Left kidney (tissue), 1 donor: ENCODE measurements at regions not wholly inside any gene's neighbourhood (a gene's known extent, or its start where the extent isn't known, plus 50 kb on each side); places are given as distances from the start of the nearest gene placed in this dataset.

Experiments
- DNase-seq: peaks from one replicate; pipeline ENCODE4 v3.0.0-alpha.2; 2013

DNA sequence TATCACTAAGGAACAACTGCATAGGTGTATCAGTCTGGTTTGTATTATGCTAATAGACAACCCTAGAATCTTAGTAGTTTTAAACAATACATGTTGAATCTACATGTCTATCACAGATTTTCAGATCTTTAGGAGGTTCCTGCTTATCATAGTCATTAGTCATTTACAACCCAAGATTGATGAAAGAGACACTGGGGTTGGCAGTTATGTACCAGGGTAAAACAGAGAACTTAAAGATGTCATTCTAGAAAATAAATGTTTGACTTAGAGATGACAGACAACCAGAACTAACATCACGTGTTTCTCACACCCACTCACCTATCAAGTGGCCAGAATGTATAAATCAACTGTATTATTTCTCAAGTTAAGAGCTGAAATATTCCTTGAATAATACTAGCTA, 181.9 kb downstream of the PABPC4L start:
- DNase-seq = no peak

DNA sequence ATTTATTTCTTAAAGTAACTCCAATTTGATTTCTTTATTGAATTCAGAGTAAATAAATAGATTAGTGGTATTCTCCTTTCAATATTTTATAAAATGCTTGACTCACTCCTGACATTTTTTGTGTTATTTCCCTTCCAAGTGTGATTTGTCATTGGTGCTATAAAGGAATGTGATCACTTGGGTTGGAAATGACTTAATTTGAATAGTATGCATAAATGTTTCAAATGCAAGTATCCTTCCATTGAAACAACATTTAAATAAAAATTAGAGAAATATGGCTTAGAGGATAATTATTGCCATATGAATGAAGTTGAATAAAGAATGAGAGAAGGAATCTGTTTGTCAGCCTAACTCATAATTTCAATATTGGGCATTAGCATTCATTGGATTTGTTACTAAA, 182.7 kb downstream of the PABPC4L start:
- DNase-seq = no peak

DNA sequence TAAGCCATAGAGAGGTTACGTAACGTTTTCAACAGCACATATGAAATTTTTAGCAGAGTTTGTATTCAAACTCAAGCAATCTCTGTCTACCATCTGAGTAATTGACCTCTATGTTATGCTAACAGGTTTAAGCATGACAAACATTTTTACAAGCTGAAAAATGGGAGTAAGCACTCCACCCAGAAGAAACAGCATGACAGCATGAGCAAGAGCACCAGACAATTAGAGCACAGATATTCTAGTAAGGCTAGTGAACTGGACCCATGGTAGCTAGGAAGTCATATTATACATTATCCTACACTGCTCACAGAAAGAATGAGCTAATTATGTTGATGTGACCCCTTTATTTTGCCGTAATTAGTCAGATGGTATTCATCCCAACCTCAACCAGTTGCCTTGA, 200.5 kb downstream of the PABPC4L start:
- DNase-seq = no peak

DNA sequence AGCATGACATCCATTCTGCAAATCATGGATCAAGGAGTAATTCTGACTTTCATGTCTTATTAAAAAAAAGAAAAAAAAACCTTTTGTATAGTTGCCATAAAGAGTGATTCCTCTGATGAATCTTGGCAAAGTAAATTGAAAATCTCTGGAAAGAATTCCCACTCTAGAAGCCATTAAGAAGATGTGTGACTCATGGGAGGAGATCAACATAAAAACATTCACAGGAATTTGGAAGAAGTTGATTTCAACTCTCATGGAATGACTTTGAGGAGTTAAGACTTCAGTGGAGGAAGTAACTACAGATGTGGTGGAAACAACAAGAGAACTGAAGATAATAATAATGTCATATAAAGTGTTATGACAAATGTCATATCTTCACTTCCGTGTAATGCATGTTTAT, 204.2 kb downstream of the PABPC4L start:
- DNase-seq = no peak

DNA sequence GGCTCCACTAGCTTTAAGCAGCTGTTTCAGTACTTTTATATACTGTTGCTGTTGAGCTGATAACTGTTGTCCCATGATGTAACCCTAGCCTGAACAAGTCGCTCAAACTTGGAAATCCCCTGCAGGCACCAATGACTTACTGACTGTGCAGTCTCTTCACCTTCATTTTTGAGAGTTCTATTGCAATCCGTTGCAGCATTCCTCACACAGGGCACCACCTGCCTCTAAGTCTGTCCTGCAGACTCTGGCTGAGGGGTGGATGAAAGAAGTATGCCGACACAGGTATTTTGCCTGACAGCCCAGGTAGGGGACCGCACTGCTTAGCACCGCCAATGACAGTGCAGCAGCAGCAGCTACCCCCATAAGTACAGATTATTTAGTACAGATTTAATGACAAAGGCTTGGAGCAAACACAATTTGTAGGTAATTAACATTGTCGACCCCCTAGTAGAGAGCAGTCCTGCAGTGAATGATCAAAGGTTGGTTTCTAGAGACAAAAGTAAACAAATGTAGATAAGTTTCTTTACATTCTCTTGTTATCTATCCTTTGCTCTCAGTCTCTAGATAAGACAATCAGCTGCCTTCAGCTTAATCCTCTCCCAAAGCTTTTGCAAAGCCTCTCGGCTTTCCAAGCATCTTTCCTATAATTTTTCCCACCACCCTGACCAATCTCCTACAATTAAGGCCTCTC, 205.0 kb downstream of the PABPC4L start:
- DNase-seq = no peak

DNA sequence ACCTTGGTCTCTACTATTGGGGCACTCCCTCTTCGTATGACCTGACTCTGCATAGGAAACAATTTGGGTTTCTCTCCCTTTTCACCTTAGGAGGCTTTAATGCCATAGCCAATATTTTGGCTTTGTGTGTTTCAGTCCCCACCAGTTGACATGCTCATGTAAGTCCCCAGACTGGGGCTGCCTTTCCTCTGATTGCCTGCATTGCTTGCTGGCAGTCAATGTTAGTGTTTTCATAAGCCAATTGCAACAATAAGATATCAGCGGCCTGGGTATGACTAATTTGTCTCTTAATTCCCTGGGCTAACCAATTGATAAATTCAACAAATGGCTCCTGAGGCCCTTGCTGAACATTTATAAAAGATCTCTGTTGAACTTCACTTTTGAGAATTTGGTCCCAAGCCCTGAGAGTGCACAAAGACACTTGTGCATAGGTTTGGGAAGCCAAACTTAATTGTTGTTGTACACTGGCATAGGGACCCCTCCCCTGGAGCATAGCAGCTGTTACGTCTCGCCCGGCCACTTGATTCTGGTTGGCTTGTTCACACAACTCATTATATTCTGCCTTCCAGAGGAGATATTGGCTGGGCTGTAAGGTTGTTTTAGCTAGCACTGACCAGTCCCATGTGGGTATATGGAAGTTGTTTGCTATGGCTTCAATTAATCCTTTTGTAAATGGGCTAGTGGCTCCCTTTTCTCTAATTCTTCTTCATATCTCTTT, 206.2 kb downstream of the PABPC4L start:
- DNase-seq = no peak

DNA sequence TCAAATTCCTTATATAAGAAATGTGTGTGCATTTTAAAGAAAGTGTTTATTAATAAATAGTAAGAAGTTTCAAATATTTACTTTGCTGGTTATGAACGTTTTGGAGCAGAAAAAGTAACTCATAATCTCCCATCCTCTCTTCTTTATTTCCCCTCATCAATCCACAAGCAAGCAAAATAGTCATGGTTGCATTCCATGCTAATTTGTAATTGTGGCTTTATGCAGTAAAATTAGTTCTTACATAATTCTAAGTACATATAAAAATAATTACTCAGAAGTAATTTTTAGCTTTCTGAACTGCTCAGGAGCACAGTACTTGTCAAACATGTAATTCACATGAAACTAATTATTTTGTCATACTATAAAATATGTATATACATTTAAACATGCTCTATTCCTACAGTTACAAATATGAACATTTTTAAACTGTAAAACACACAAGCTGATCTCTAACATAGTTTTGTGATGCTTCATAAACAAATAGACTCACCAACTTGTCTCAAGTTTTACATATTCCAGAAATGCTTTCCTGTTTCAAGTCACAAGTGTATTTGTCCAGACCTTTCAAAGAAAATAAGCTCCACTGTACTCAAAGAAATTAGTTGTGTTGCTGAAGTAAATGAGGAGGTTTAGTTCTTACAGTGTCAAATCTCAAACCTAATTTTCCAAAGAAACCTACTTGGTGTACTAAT, 218.9 kb downstream of the PABPC4L start:
- no peak for DNase-seq

DNA sequence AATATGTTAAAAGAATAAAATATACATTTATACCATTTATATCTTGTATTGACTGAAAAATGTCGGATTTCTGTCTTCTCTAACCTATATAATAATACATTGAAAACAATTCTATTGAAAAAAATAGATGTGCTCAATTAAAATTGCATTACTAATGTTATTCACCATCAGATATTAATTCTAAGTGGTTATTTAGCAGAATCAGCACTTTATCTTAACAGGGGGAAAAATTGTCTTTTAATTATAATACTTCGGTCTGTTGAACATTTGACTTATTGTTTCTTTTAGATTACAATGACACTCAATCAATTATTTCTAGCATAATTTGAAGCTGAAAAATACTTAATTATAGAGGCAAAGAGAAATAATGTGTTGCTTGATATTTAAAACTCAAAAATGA, 220.3 kb downstream of the PABPC4L start:
- DNase-seq = no peak

DNA sequence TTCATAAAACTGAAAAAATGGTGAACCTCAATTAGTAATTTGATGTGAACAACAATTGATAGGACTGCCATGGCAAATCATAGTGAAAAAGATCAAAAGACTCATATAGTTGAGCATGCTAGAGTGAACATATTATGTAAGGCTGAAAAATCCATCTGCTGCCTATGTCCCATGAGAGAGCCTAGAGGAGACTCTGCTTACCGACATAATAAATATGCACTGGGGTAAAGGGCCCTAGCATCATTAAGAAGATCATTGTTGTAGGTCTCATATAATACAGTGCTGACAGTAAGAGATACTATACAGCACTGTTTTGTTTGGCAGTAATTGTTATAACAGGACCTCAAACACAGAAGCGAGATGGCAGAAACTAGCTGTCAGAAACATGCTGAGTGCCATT, 229.0 kb downstream of the PABPC4L start:
- no peak for DNase-seq

DNA sequence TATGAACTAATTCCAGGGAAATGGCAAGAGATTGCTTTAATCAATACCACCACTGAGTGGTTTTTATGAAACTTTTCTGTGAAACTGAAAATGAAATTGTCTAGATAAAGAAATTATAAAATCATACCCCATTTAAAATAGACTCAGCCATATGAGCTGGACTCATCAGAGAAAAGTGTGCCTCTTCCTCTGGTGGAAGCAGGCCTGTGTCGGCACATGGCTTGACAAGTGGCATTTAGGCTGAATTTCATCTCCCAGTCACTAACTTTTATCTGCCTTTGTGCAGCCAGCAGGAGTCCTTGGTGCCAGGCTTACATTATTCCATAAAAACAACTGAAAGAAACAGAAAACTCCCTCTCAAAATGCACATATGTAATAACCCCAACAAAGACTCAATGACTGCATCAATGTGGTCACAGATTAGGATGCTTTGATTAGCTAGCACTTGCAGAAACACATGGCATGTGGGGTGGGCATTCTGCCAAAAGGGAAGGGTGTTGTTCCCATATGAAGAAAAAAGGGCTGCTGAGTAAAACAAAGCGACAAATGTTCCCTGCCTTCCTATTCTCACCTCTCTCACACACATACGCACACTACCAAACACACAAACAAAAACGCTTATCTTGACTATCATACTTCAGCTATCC, 232.3 kb downstream of the PABPC4L start:
- DNase-seq = peak; percentile 0

DNA sequence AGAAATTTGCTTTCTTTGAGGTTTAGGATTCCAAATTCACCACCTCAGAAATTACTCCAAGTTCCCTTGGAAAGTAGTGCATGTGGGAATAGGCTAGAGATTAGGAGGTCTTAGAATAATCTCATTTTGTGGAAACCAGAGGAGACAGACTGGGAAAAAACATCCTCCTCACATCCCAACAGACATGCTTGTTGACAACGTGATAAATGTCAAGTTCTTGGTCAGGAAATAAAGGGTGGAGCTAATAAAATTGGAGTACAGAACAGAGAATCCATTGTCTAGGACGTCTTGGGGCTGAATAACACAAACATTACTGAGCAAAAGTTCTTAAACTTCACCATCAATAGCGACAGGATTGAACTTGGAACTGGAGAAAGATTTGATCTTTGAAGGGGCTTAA, 233.4 kb downstream of the PABPC4L start:
- DNase-seq = no peak

DNA sequence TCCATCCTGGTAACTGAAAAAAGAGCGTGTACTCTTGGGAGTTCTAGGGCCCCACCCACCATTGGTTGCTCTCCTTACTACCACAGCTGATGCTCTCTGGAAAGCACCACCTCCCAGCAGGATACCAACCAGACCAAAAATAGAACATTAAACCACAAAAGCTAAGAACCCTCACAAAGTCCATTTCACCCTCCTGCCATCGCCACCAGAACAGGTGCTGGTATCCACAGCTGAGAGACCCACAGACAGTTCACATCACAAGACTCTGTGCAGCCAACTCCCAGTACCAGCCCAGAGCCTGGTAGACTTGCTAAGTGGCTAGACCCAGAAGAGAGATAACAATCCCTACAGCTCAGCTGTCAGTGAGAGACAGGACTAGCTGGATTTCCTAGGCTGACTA, 240.6 kb downstream of the PABPC4L start:
- no peak for DNase-seq

DNA sequence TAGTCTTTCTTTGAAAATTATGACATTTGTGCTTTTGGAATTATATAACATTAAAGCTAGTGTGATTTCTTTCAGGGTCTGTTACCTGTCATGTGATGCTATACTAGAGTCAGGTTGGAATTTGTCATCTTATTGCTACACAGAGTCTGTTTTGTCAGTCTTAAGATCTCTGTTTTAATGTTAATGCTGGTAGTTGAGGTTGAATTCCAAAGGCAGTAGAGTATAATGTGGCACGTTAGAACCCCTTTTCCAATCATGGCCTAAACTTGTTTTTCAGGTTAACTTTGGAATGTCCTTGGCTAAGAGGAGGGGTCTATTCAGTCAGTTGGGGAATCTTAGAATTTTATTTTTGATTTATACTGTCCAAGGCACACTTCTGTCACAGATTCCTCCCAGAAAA, 258.5 kb downstream of the PABPC4L start:
- no peak for DNase-seq

DNA sequence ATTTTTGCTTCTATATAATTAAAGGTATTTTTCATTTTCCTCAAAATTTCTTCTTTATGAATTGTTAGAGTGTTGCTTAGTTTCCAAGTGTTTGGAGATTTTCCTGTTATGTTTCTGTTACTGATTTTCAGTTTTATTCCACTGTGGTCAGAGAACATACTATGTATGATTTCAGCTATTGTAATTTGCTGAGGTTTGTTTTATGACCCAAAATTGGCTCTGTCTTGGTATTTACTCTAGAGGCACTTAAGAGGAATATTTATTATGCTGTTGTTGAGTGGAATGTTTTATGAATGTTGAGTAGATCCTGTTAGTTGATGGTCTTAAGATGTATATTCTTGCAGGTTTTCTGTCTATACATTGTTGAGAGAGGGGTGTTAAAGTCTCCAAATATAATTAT, 263.5 kb downstream of the PABPC4L start:
- no peak for DNase-seq

DNA sequence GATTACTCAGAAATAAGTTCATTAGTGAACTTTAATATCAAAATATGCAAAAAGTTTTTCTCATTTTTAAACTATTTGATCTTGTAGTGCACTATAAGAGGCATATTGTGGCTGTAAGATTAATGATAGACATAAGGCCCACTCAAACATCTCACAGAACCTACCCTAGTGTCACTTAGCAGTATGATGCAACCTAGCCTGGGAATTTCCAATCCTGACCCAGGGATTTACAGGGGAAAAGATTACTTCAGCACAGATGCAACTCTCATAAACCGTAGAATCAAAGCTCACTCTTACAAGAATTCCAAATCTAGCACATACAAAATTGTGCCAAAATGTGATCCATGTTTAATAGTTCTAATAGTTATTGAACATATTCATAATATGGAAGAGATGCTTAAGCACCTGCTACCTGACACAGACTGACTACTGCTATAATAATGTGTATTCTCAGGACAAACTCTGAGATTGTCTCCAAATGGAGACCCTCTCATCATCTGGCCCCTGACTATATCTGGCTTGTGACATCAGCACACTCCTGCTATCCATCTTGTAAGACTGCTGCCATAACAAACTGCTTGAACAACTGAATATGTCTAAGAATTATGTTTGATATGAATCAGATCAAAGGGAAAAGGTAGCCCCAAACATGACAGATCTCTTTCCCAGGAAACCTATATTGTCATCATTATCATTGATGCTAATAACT, 271.9 kb downstream of the PABPC4L start:
- no peak for DNase-seq

DNA sequence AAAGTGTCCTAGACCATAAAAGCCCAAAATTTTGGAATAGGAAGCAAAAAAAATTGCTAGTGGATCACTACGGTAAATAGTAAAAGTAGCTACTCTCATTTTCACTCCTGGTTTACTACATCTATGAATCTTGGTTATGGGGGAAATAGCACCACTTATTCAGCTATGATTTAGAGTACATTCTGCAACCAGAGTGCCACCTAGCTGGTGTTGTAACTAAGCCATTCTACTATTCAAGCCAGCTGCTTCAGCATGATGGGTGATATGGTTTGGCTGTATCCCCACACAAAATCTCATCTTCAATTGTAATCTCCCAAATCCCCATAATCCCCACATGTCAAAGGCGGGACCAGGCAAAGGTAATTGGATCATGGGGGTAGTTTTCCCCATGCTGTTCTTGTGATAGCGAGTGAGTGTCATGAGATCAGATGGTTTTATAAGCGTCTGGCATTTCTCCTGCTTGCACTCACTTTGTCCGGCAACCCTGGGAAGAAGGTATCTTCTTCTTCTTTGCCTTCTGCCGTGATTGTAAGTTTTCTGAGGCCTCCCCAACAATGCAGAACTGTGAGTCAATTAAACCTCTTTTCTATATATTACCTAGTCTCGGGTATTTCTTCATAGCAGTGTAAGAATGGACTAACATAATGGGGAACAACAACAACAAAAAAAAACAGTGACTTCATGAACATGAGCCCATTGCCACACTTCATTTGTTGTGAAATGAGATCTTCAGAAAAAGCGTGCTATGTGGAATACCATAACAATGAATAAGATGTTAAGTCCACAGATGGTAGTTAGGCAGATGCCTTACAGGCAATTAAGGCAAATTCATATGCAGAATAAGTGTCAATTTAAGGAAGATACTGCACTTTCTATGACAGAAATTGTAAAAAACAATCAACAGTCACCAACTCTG, 280.1 kb downstream of the PABPC4L start:
- no peak for DNase-seq

DNA sequence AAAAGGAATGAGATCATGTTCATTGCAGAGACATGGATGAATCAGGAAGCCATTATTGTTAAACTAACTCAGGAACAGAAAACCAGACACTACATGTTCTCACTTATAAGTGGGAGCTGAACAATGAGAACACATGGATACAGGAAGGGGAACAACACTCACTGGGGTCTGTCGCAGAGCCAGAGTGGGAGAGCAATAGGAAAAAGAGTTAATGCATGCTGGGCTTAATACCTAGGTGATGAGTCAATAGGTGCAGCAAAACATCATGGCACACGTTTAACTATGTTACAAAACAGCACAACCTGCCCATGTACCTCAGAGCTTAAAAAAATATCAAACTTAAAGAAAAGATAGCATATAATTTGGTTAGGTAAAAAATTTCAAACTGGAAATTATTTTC, 281.4 kb downstream of the PABPC4L start:
- no peak for DNase-seq

DNA sequence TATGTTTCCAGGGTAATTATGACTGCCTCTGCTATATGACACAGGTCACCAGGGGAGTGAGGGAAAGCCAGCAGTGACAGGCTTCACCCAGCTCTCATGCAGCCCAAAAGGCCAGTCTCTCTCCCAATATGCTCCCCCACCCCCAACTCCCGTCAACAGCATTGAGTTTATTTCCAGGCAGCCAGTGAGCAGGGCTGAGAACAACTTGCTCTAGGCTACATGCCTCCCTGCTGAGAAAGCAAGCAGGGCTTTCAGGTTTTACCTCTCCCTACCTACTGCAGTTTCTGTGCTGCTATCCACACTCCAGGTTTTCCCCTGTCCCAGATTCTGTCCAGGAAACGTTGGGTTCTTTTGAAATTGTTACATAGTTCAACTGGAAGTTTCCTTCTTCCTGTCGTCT, 291.4 kb downstream of the PABPC4L start:
- DNase-seq = no peak

DNA sequence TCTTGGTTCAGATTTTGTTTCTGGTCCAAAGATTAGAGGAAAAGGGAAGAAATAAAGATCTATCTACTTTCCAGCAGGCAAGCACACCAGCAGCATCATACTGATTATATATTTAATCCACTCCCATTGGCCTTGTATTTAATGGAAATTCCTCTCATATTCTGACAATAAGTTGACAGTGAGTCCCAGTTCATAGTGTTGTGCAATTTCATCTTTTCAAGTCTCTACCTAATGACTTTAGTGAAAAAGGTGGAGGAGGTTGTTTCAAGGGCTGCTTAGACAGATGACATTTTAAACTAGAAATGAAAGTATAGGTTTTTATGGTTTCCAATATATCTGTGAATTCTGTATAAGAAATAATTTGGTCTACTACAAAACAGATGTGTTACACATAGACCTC, 298.6 kb downstream of the PABPC4L start:
- no peak for DNase-seq

DNA sequence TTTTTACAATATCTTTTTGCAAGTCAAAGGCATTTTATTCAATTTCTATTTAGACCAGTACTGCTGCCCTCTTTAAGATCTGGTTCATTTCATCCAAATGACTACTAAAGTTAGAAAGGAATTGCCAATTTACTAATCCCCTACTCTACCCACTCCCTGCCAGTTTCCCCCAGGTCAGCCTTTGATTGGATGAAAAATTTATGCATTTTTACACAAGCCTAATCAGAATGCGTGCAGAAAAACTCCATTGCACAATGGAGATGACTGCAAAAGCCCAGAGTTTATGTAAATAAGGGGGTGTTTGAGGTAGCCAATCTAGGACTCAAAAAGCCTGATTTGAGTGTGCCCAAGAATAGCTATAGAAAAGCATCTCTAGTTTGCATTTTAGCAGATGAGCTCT, 310.6 kb downstream of the PABPC4L start:
- no peak for DNase-seq

DNA sequence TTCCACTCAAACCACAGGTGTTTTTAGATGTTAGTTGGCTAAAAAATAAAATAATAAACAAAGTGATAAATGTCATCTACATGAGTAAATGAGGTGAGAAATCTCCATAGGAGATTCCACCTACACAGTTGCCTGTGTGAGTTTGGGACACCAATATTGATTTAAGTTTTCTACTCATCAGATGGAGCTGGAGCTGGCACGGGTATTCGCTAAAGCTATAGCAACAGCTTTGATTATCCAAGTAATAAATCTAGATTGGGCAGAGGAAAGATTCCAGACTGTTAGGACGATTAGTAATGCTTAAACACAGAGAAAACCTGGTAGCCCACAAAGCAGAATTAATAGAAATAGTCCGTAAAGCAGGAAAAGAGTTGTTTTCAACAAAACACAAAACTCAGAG, 313.9 kb downstream of the PABPC4L start:
- DNase-seq = no peak
